H1 (cell line): ENCODE measurements at regions not wholly inside any gene's neighbourhood (a gene's known extent, or its start where the extent isn't known, plus 50 kb on each side); places are given as distances from the start of the nearest gene placed in this dataset.

ENCODE experiments used
- CTCF ChIA-PET: fragments of 300-600 bp; sonication (Branson Sonifier 250); formaldehyde crosslinking; loops from one replicate; lab custom pipeline; 2021; ENCODE audit not compliant: partially characterized antibody; lab: Charles Lee
- POLR2A ChIA-PET: fragments of 300-600 bp; sonication (Branson Sonifier 250); formaldehyde crosslinking; loops from one replicate; lab custom pipeline; 2021; ENCODE audit warnings: inconsistent platforms; ENCODE audit not compliant: partially characterized antibody; lab: Charles Lee
- DNase-seq, 2 experiments: peaks; one replicate each; pipeline versions ENCODE4 v3.0.0 to v3.0.0-alpha.2; 2010 to 2022; ENCODE audit warnings: low spot score in 2 of 2, low read depth in 1 of 2, mixed read lengths in 1 of 2
- FAIRE-seq: peaks from 2 replicates; lab custom pipeline; 2011; peaks lifted over from hg19 to GRCh38; lab: Jason Lieb, UNC
- H2AFZ ChIP-seq: 2 replicates; pipeline ENCODE4 v1.8.1; 2012; ENCODE audit warnings: low read length, inconsistent platforms
- H2AK5ac ChIP-seq: 2 replicates; pipeline ENCODE4 v1.6.1; 2013; ENCODE audit warnings: low read depth, low read length
- H2BK120ac ChIP-seq: replicated peaks from 2 replicates; pipeline ENCODE3; 2013; ENCODE audit warnings: low read depth, low read length, inconsistent platforms
- H2BK12ac ChIP-seq: 2 replicates; pipeline ENCODE4 v1.6.1; 2013; ENCODE audit warnings: low read depth, low read length
- H2BK15ac ChIP-seq: 2 replicates; pipeline ENCODE4 v1.6.1; 2013; ENCODE audit warnings: low read length
- H2BK20ac ChIP-seq: 2 replicates; pipeline ENCODE4 v1.6.1; 2013; ENCODE audit warnings: low read length
- H2BK5ac ChIP-seq: 2 replicates; pipeline ENCODE4 v1.6.1; 2013; ENCODE audit warnings: low read depth, low read length
- H3K14ac ChIP-seq: 2 replicates; pipeline ENCODE4 v1.6.1; 2013; ENCODE audit warnings: inconsistent platforms; ENCODE audit not compliant: insufficient read length
- H3K18ac ChIP-seq: 2 replicates; pipeline ENCODE4 v1.6.1; 2013; ENCODE audit warnings: low read length; ENCODE audit errors: extremely low read depth
- H3K23ac ChIP-seq: 2 replicates; pipeline ENCODE4 v1.6.1; 2013; ENCODE audit warnings: inconsistent platforms; ENCODE audit not compliant: insufficient read length
- H3K23me2 ChIP-seq: 2 replicates; pipeline ENCODE4 v1.6.1; 2013; ENCODE audit warnings: low read depth, low read length
- H3K27ac ChIP-seq: 2 replicates; pipeline ENCODE4 v1.6.1; 2011; ENCODE audit warnings: low read depth, low read length, inconsistent platforms
- H3K27me3 ChIP-seq, 4 experiments: replicated peaks in 1 of 4; 1 replicate in 1 of 4; 2 replicates in 3 of 4; pipeline versions ENCODE4 v1.6.1 to v1.8.1; 2011 to 2013; ENCODE audit warnings: low read length in 3 of 4, mild to moderate bottlenecking in 3 of 4, inconsistent platforms in 2 of 4, mixed read lengths in 2 of 4, moderate library complexity in 1 of 4; ENCODE audit not compliant: control insufficient read depth in 3 of 4, insufficient read depth in 3 of 4; ENCODE audit errors: extremely low read depth in 1 of 4
- H3K36me3 ChIP-seq, 4 experiments: 2 replicates each; pipeline versions ENCODE4 v1.6.1 to v1.8.1; 2011 to 2013; ENCODE audit warnings: mild to moderate bottlenecking in 4 of 4, low read length in 3 of 4, moderate library complexity in 2 of 4, control low read depth in 1 of 4, inconsistent platforms in 1 of 4; ENCODE audit not compliant: insufficient read depth in 4 of 4, control insufficient read depth in 2 of 4
- H3K4ac ChIP-seq: replicated peaks from 2 replicates; pipeline ENCODE3; 2013; ENCODE audit warnings: low read length, low read depth, mixed read lengths, inconsistent platforms; ENCODE audit not compliant: insufficient read length
- H3K4me1 ChIP-seq, 4 experiments: replicated peaks in 1 of 4; 1 replicate in 1 of 4; 2 replicates in 3 of 4; pipeline versions ENCODE4 v1.6.1 to v1.8.1; 2011 to 2013; ENCODE audit warnings: low read length in 3 of 4, inconsistent platforms in 2 of 4, mixed read lengths in 1 of 4; ENCODE audit not compliant: insufficient read depth in 4 of 4, control insufficient read depth in 3 of 4
- H3K4me2 ChIP-seq, 2 experiments: 2 replicates each; pipeline versions ENCODE4 v1.6.1 to v1.8.1; 2011 to 2013; ENCODE audit warnings: low read depth in 2 of 2, low read length in 2 of 2, control low read depth in 1 of 2, inconsistent platforms in 1 of 2, mild to moderate bottlenecking in 1 of 2; ENCODE audit not compliant: insufficient read depth in 1 of 2
- H3K4me3 ChIP-seq, 4 experiments: fragments of 200-600, 300-600 bp in 1 of 4; sonication (generic), shearing (Covaris generic), sonication (Bioruptor Twin) in 1 of 4; 2 replicates each; pipeline versions ENCODE4 v1.5.1 to v1.8.1; 2011 to 2016; ENCODE audit warnings: low read length in 4 of 4, low read depth in 3 of 4, control low read depth in 2 of 4, inconsistent platforms in 2 of 4, mild to moderate bottlenecking in 2 of 4, mixed read lengths in 1 of 4, moderate library complexity in 1 of 4; ENCODE audit not compliant: insufficient read depth in 2 of 4; ENCODE audit errors: extremely low read depth in 1 of 4
- H3K56ac ChIP-seq: replicated peaks from 2 replicates; pipeline ENCODE3; 2013; ENCODE audit warnings: low read depth, mild to moderate bottlenecking, mixed read lengths, low read length, inconsistent platforms; ENCODE audit not compliant: insufficient read length
- H3K79me1 ChIP-seq: 2 replicates; pipeline ENCODE4 v1.6.1; 2013; ENCODE audit warnings: low read depth, low read length, control low read depth
- H3K79me2 ChIP-seq, 2 experiments: 2 replicates each; pipeline versions ENCODE4 v1.6.1 to v1.8.1; 2012 to 2013; ENCODE audit warnings: low read length in 2 of 2, mild to moderate bottlenecking in 2 of 2, inconsistent platforms in 1 of 2; ENCODE audit not compliant: insufficient read depth in 2 of 2, control insufficient read depth in 1 of 2
- H3K9ac ChIP-seq, 4 experiments: replicated peaks in 1 of 4; 1 replicate in 1 of 4; 2 replicates in 3 of 4; pipeline versions ENCODE4 v1.6.1 to v1.8.1; 2011 to 2013; ENCODE audit warnings: low read depth in 3 of 4, low read length in 3 of 4, control low read depth in 2 of 4, mild to moderate bottlenecking in 2 of 4, moderate library complexity in 2 of 4, inconsistent platforms in 1 of 4; ENCODE audit errors: extremely low read depth in 1 of 4
- H3K9me3 ChIP-seq, 2 experiments: 2 replicates each; pipeline versions ENCODE4 v1.6.1 to v1.8.1; 2012 to 2013; ENCODE audit warnings: mild to moderate bottlenecking in 2 of 2, moderate library complexity in 2 of 2, control low read depth in 1 of 2, inconsistent platforms in 1 of 2, low read depth in 1 of 2, low read length in 1 of 2, mixed read lengths in 1 of 2; ENCODE audit not compliant: insufficient read depth in 2 of 2
- H4K20me1 ChIP-seq, 2 experiments: replicated peaks in 1 of 2; 2 replicates each; pipeline versions ENCODE3 to v1.8.1; 2011 to 2013; ENCODE audit warnings: inconsistent platforms in 2 of 2, low read length in 2 of 2, mild to moderate bottlenecking in 1 of 2; ENCODE audit not compliant: insufficient read depth in 2 of 2, control insufficient read depth in 1 of 2
- H4K5ac ChIP-seq: 2 replicates; pipeline ENCODE4 v1.6.1; 2013; ENCODE audit warnings: low read length, low read depth, mixed read lengths, inconsistent platforms; ENCODE audit not compliant: insufficient read length
- H4K8ac ChIP-seq: 2 replicates; pipeline ENCODE4 v1.8.0; 2013; ENCODE audit warnings: mild to moderate bottlenecking, moderate library complexity, low read length, inconsistent platforms; ENCODE audit not compliant: insufficient read depth; ENCODE audit errors: extremely low read depth
- H4K91ac ChIP-seq: replicated peaks from 2 replicates; pipeline ENCODE3; 2013; ENCODE audit warnings: low read length, mixed read lengths, inconsistent platforms; ENCODE audit not compliant: insufficient read length
- BRCA1 ChIP-seq: IDR thresholded peaks from 2 replicates; pipeline ENCODE4 v1.6.1; 2012; ENCODE audit warnings: low read depth, low read length, improper control_type of control experiment
- KDM5A ChIP-seq: fragments of 200-600 bp; IDR thresholded peaks from 2 replicates; pipeline ENCODE4 v1.7.1; 2012; ENCODE audit warnings: mild to moderate bottlenecking, low read length, inconsistent platforms, mixed read lengths
- WGBS, 2 experiments: shearing (Covaris generic) in 1 of 2; methylation state at CpG; one replicate each; pipeline versions ENCODE4 v1.1.6 to v1.1.7; 2013 to 2015; ENCODE audit warnings: low lambda C conversion rate in 2 of 2, mixed read lengths in 2 of 2, inconsistent platforms in 1 of 2, low coverage in 1 of 2, missing lambda C conversion rate in 1 of 2; ENCODE audit not compliant: insufficient replicate concordance in 2 of 2, insufficient coverage in 1 of 2, insufficient read length in 1 of 2; ENCODE audit errors: extremely low coverage in 1 of 2, missing lambda C conversion rate in 1 of 2; 5-methylcytosine and 5-hydroxymethylcytosine counted together

GRCh38 chrX:5807181-5807580 lies 421.5 kb downstream of the NLGN4X start:
- Histone ChIP-seq H3K27me3 (no peaks in the 10 kb centered on the region), H3K9me3 (no peaks in the 10 kb centered on the region), H3K4me3 (no peak overlapping the region), H4K5ac (no peak overlapping the region), H3K79me1 (no peaks in the 10 kb centered on the region), H3K9ac (no peak overlapping the region), H3K14ac (no peak overlapping the region), H3K27ac (no peak overlapping the region), H3K23ac (no peak overlapping the region), H4K8ac (no peak overlapping the region), H3K79me2 (no peaks in the 10 kb centered on the region)
- 87% methylated on average over 2 of the region's 2 CpGs; no CpG with 5 or more reads in 1 of the 2 experiments for WGBS, 2 experiments
- FAIRE-seq: no peak
- TF ChIP-seq BRCA1: no peak
- no peak for TF ChIP-seq KDM5A
- TF ChIP-seq, all 59 proteins: peak for 0
- ChIA-PET CTCF (no interaction called here), POLR2A (no interaction called here)
- Histone ChIP-seq H3K4me2 (no peak overlapping the region), H3K4me1 (no peaks in the 10 kb centered on the region), H3K18ac (no peak overlapping the region), H2BK20ac (no peak overlapping the region), H3K23me2 (no peaks in the 10 kb centered on the region), H3K4ac (no peak overlapping the region), H2AFZ (no peak overlapping the region), H2BK120ac (no peak overlapping the region), H4K20me1 (no peaks in the 10 kb centered on the region), H4K91ac (no peak overlapping the region), H2BK15ac (no peak overlapping the region), H3K36me3 (no peaks in the 10 kb centered on the region), H3K56ac (no peak overlapping the region), H2BK12ac (no peak overlapping the region), H2BK5ac (no peak overlapping the region), H2AK5ac (no peak overlapping the region)
- DNase-seq: no peak
